Vagina (tissue), 2 donors: ENCODE measurements at regions not wholly inside any gene's neighbourhood (a gene's known extent, or its start where the extent isn't known, plus 50 kb on each side); places are given as distances from the start of the nearest gene placed in this dataset.

Source experiments
- DNase-seq, 2 donors: peaks; one replicate each; pipeline ENCODE4 v3.0.0-alpha.2; 2017; ENCODE audit errors: extremely low spot score in 2 of 2
- H3K27ac ChIP-seq: fragments of 200-600 bp; sonication (generic); one replicate; pipeline ENCODE4 v1.5.1; 2019
- H3K27me3 ChIP-seq: fragments of 200-600 bp; sonication (generic); one replicate; pipeline ENCODE4 v1.5.1; 2019
- H3K36me3 ChIP-seq, 2 donors: fragments of 200-600 bp; sonication (generic); one replicate each; pipeline ENCODE4 v1.5.1; 2017 to 2019
- H3K4me1 ChIP-seq: fragments of 200-600 bp; sonication (generic); one replicate; pipeline ENCODE4 v1.5.1; 2019
- H3K4me3 ChIP-seq, 2 donors: fragments of 200-600 bp; sonication (generic); 1 replicate in 1 of 2; 2 replicates in 1 of 2; pipeline ENCODE4 v1.5.1; 2016 to 2019
- H3K9me3 ChIP-seq: fragments of 200-600 bp; sonication (generic); one replicate; pipeline ENCODE4 v1.5.1; 2019
- CTCF ChIP-seq, 3 experiments: fragments of 450-650 bp in 2 of 3; fragments of 200-600 bp in 1 of 3; sonication (generic) in 1 of 3; IDR thresholded peaks; one replicate each; pipeline ENCODE4 v1.5.1; 2017 to 2019; ENCODE audit warnings: antibody characterized with exemption in 3 of 3, mild to moderate bottlenecking in 2 of 3, moderate library complexity in 2 of 3
- POLR2A ChIP-seq, 2 donors: fragments of 450-650 bp; IDR thresholded peaks; one replicate each; pipeline ENCODE4 v1.6.1; 2017; ENCODE audit warnings: antibody characterized with exemption in 2 of 2, mild to moderate bottlenecking in 2 of 2, moderate library complexity in 2 of 2
- POLR2AphosphoS5 ChIP-seq, 2 donors: sonication (generic); formaldehyde crosslinking; IDR thresholded peaks; one replicate each; pipeline ENCODE4 v1.9.0; 2017; ENCODE audit warnings: antibody characterized with exemption in 2 of 2, mild to moderate bottlenecking in 2 of 2, low read depth in 1 of 2; ENCODE audit not compliant: insufficient read depth in 1 of 2
- intact Hi-C: fragments of 100-400 bp; cut with DNase I; formaldehyde crosslinking; loops from one replicate; pipeline ENCODE4 v1.15.1; 2023

GRCh38 chr12:124484526-124484953, 82.9 kb downstream of the NCOR2 start:
- Histone ChIP-seq H3K4me1 (peaks cover 25% of the 10 kb centered on the region), H3K9me3 (no peaks in the 10 kb centered on the region), H3K27me3 (no peaks in the 10 kb centered on the region), H3K4me3 (no peak overlapping the region), H3K36me3 (peaks cover 0 to 23% of the 10 kb centered on the region in 2 donors), H3K27ac (no peak overlapping the region)
- TF ChIP-seq CTCF (IDR thresholded peaks at IDR 0.05) (no peak), POLR2A (IDR thresholded peaks at IDR 0.05) (no peak), POLR2AphosphoS5 (IDR thresholded peaks at IDR 0.05; ENCODE audit: insufficient read depth in 1 of 2, low read depth in 1 of 2) (no peak)
- DNase-seq = no peak
- intact Hi-C loops = no loop called here

DNA sequence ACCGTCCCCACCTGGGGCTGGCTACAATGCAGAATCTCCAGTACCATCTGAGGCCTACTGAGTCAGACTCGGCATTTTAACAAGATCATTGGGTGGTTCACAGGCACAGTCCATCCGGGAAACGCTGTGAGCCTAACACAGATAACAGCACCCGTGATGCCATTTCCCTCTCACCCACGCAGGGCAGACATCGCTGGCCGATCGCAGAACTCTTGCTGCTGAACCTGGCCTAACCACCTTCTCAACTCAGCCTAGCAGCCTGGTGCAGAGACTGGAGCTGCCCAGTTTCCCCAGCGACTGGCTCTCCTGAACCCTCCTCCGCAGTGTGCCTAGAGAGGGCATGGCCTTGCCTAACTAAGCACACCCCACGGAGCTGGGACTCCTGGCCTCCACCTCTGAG, 83.3 kb downstream of the NCOR2 start:
- Histone ChIP-seq H3K27ac (no peak overlapping the region), H3K27me3 (no peaks in the 10 kb centered on the region), H3K36me3 (peaks cover 0 to 23% of the 10 kb centered on the region in 2 donors), H3K9me3 (no peaks in the 10 kb centered on the region), H3K4me1 (peaks cover 25% of the 10 kb centered on the region), H3K4me3 (no peak overlapping the region)
- intact Hi-C loops = no loop called here
- TF ChIP-seq POLR2A (IDR thresholded peaks at IDR 0.05) (no peak), POLR2AphosphoS5 (IDR thresholded peaks at IDR 0.05; ENCODE audit: insufficient read depth in 1 of 2, low read depth in 1 of 2) (no peak), CTCF (IDR thresholded peaks at IDR 0.05) (no peak)
- DNase-seq = no peak

- intact Hi-C loops = no loop called here
- Histone ChIP-seq H3K4me1 (peaks cover 25% of the 10 kb centered on the region), H3K27ac (no peak overlapping the region), H3K9me3 (no peaks in the 10 kb centered on the region), H3K36me3 (peaks cover 0 to 23% of the 10 kb centered on the region in 2 donors), H3K27me3 (no peaks in the 10 kb centered on the region), H3K4me3 (no peak overlapping the region)
- no peak for TF ChIP-seq POLR2A (IDR thresholded peaks at IDR 0.05)
- no peak for DNase-seq
Observed at GRCh38 chr12:124482901-124483799, 84.3 kb downstream of the NCOR2 start.

DNA sequence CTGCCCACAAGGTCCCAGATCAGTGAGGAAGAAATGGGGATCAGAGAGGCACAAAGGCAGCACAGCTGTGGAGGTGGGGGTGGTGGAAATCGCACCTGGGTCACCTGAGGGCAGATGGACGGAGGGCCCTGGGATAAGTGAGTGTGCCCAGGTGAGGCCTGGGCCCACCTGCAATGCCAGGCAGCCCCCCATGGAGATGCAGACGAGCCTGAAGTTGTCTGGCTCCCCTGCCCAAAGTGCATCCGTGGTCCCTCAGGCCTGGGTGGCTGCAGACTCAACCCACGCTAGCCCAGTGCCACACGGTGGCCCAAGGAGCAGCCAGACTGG, 84.9 kb downstream of the NCOR2 start:
- DNase-seq = no peak
- TF ChIP-seq POLR2A (IDR thresholded peaks at IDR 0.05) (no peak), POLR2AphosphoS5 (IDR thresholded peaks at IDR 0.05; ENCODE audit: insufficient read depth in 1 of 2, low read depth in 1 of 2) (no peak), CTCF (IDR thresholded peaks at IDR 0.05) (no peak)
- H3K36me3 ChIP-seq = peaks cover 0 to 23% of the 10 kb centered on the region in 2 donors
- H3K4me3 ChIP-seq = no peak overlapping the region
- intact Hi-C loops = no loop called here
- H3K27me3 ChIP-seq = no peaks in the 10 kb centered on the region
- peaks cover 25% of the 10 kb centered on the region for H3K4me1 ChIP-seq
- no peaks in the 10 kb centered on the region for H3K9me3 ChIP-seq
- no peak overlapping the region for H3K27ac ChIP-seq

GRCh38 chr12:124481772-124482566, 85.4 kb downstream of the NCOR2 start:
- H3K27me3 ChIP-seq = no peaks in the 10 kb centered on the region
- TF ChIP-seq POLR2A (IDR thresholded peaks at IDR 0.05) (no peak), CTCF (IDR thresholded peaks at IDR 0.05) (no peak), POLR2AphosphoS5 (IDR thresholded peaks at IDR 0.05; ENCODE audit: insufficient read depth in 1 of 2, low read depth in 1 of 2) (no peak)
- peaks cover 0 to 23% of the 10 kb centered on the region in 2 donors for H3K36me3 ChIP-seq
- H3K4me3 ChIP-seq = no peak overlapping the region
- DNase-seq = no peak
- H3K9me3 ChIP-seq = no peaks in the 10 kb centered on the region
- H3K4me1 ChIP-seq = peaks cover 25% of the 10 kb centered on the region
- intact Hi-C loops = no loop called here
- H3K27ac ChIP-seq = no peak overlapping the region
